ENCODE measurements at regions not wholly inside any gene's neighbourhood (a gene's known extent, or its start where the extent isn't known, plus 50 kb on each side); places are given as distances from the start of the nearest gene placed in this dataset.

- H3K4me3 ChIP-seq = no peak overlapping the region
- TF ChIP-seq POLR2A (IDR thresholded peaks at IDR 0.05) (no peak), CTCF (IDR thresholded peaks at IDR 0.05) (no peak)
- intact Hi-C loops (cut with DNase I) = no loop called here
- no peaks in the 10 kb centered on the region for H3K9me3 ChIP-seq
- H3K36me3 ChIP-seq (replicated peaks in 1 of 2; ENCODE audit: insufficient read depth in 1 of 2, low read depth in 2 of 2) = no peaks in the 10 kb centered on the region
- no peak overlapping the region for H3K27ac ChIP-seq
- H3K27me3 ChIP-seq = no peaks in the 10 kb centered on the region
- ATAC-seq (no peak), DNase-seq (no peak)
- 67 to 79% methylated on average over 7 of the region's 7 CpGs for WGBS, 2 donors
- H3K4me1 ChIP-seq = no peaks in the 10 kb centered on the region
These were observed 77.3 kb upstream of the SVIL start for GRCh38 chr10:29712108-29712507.

- no peak for TF ChIP-seq POLR2A (IDR thresholded peaks at IDR 0.05)
- no peak for TF ChIP-seq CTCF (IDR thresholded peaks at IDR 0.05)
- ATAC-seq (no peak), DNase-seq (no peak)
- no peaks in the 10 kb centered on the region for H3K27me3 ChIP-seq
- H3K4me3 ChIP-seq = no peak overlapping the region
- no peaks in the 10 kb centered on the region for H3K4me1 ChIP-seq
- H3K27ac ChIP-seq = no peak overlapping the region
- intact Hi-C loops (cut with DNase I) = no loop called here
- no peaks in the 10 kb centered on the region for H3K9me3 ChIP-seq
- 85 to 98% methylated on average over 8 of the region's 8 CpGs for WGBS, 2 donors
- no peaks in the 10 kb centered on the region for H3K36me3 ChIP-seq (replicated peaks in 1 of 2; ENCODE audit: insufficient read depth in 1 of 2, low read depth in 2 of 2)
These were observed 75.4 kb upstream of the SVIL start for GRCh38 chr10:29710128-29710527.

GRCh38 chr10:29709484-29710002, 74.8 kb upstream of the SVIL start:
- Histone ChIP-seq H3K4me1 (no peaks in the 10 kb centered on the region), H3K4me3 (no peak overlapping the region), H3K27ac (no peak overlapping the region), H3K9me3 (no peaks in the 10 kb centered on the region), H3K36me3 (replicated peaks in 1 of 2; ENCODE audit: insufficient read depth in 1 of 2, low read depth in 2 of 2) (no peaks in the 10 kb centered on the region), H3K27me3 (no peaks in the 10 kb centered on the region)
- TF ChIP-seq CTCF (IDR thresholded peaks at IDR 0.05) (no peak), POLR2A (IDR thresholded peaks at IDR 0.05) (no peak)
- ATAC-seq = no peak
- DNase-seq = no peak
- WGBS, 2 donors = 88 to 95% methylated on average over 7 to 10 of the region's 13 CpGs
- intact Hi-C loops (cut with DNase I) = no loop called here

- no peak overlapping the region for H3K4me3 ChIP-seq
- DNase-seq (no peak), ATAC-seq (no peak)
- intact Hi-C loops (cut with DNase I) = no loop called here
- H3K36me3 ChIP-seq (replicated peaks in 1 of 2; ENCODE audit: insufficient read depth in 1 of 2, low read depth in 2 of 2) = no peaks in the 10 kb centered on the region
- H3K9me3 ChIP-seq = no peaks in the 10 kb centered on the region
- no peaks in the 10 kb centered on the region for H3K4me1 ChIP-seq
- no peaks in the 10 kb centered on the region for H3K27me3 ChIP-seq
- no peak for TF ChIP-seq POLR2A (IDR thresholded peaks at IDR 0.05)
- no peak for TF ChIP-seq CTCF (IDR thresholded peaks at IDR 0.05)
- 72 to 90% methylated on average over 8 to 9 of the region's 9 CpGs for WGBS, 2 donors
- no peak overlapping the region for H3K27ac ChIP-seq
These were observed 68.5 kb upstream of the SVIL start for GRCh38 chr10:29703271-29703670.
